ENCODE measurements at regions not wholly inside any gene's neighbourhood (a gene's known extent, or its start where the extent isn't known, plus 50 kb on each side); places are given as distances from the start of the nearest gene placed in this dataset.

- DNase-seq (ENCODE audit: insufficient read length, low spot score), result no peak
- no peak for FAIRE-seq
Measured at GRCh38 chrX:39969819-39970504, 127.8 kb downstream of the BCOR start.

- DNase-seq (ENCODE audit: insufficient read length, low spot score), result no peak
- FAIRE-seq, result no peak
Measured at GRCh38 chrX:39971760-39972159, 126.0 kb downstream of the BCOR start.

GRCh38 chrX:39972340-39972739 lies 125.4 kb downstream of the BCOR start:
- no peak for DNase-seq (ENCODE audit: insufficient read length, low spot score)
- FAIRE-seq, result no peak

DNA sequence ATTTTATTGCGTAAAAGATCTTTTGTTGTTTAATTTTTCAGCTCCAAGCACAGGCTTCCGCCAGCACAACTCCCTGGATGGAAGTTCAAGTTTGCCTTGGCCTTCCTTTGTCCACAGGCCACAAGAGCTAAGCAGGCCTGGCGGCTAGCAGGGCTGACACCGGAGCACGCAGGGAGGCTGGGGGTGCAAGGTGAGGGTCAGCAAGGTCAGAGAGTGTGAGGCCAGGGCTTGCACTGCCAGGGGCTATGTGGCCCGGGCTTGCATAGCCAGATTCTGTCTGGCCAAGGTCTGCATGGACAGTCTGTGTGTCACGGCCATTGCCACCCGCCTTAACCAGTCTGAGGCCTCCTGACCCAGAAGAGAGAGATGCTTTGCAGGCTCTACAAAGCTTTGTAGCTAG lies 123.9 kb downstream of the BCOR start:
- FAIRE-seq, result no peak
- DNase-seq (ENCODE audit: insufficient read length, low spot score), result no peak

DNA sequence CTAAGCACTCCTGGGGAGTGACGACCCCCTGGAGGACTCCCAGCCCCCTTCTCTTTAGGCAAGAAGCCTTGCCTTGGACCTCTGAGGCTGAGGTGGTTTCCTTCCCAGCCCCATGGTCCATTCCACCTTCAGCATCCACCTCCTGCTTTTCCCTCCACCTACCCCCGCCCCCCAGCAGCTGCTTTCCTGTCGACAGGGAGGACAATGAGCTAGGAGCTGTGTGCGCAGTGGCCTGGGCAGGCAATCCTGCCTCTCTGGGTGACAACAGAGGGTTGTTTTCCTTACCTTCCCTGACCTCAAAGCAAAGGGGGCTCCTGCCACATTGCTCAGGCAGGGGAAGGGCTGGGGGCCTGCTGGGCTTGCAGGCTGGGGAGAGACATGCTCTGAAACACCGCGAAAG lies 123.5 kb downstream of the BCOR start:
- FAIRE-seq (no peak), DNase-seq (ENCODE audit: insufficient read length, low spot score) (no peak)

GRCh38 chrX:39975101-39975925 lies 122.4 kb downstream of the BCOR start:
- DNase-seq (ENCODE audit: insufficient read length, low spot score) (no peak), FAIRE-seq (no peak)

DNA sequence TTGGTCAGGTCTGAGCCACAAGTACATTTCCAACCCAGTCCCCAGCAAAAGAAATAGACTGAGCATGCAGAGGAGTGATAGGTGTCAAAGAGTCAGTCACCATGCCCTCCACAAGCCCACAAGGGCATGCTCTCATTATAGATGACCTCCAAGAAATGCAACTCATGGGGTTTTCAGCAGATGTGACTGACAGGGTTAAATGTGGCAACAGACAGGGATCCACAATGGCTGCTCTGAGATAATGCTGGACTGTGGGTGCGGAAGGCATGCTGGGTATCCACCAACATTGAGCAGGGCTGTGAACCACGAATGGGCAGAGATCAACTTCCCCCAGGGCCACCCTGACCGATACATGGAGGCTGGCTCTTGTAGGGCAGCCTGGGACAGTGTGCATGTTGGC lies 115.8 kb downstream of the BCOR start:
- FAIRE-seq (no peak), DNase-seq (ENCODE audit: insufficient read length, low spot score) (no peak)

GRCh38 chrX:39982948-39983347 lies 114.8 kb downstream of the BCOR start:
- DNase-seq (ENCODE audit: insufficient read length, low spot score), result no peak
- no peak for FAIRE-seq

DNA sequence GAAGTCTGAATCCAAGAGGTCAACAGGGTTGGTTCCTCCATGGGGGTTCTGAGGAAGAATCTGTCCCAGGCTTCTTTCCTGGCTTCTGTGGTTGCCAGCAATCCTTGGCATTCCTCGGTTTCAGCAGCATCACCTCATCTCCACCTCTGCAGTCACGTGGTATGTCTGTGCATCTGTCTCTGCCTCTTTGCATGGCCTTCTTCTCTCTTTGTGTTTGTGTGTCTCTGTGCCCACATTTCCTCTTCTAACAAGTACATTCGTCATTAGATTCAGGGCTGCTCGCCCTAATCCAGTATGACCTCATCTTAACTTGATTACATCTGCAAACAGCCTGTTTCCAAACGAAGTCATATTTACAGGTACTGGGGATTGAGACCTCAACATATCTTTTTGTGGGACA lies 114.0 kb downstream of the BCOR start:
- FAIRE-seq, result no peak
- DNase-seq (ENCODE audit: insufficient read length, low spot score), result no peak

DNA sequence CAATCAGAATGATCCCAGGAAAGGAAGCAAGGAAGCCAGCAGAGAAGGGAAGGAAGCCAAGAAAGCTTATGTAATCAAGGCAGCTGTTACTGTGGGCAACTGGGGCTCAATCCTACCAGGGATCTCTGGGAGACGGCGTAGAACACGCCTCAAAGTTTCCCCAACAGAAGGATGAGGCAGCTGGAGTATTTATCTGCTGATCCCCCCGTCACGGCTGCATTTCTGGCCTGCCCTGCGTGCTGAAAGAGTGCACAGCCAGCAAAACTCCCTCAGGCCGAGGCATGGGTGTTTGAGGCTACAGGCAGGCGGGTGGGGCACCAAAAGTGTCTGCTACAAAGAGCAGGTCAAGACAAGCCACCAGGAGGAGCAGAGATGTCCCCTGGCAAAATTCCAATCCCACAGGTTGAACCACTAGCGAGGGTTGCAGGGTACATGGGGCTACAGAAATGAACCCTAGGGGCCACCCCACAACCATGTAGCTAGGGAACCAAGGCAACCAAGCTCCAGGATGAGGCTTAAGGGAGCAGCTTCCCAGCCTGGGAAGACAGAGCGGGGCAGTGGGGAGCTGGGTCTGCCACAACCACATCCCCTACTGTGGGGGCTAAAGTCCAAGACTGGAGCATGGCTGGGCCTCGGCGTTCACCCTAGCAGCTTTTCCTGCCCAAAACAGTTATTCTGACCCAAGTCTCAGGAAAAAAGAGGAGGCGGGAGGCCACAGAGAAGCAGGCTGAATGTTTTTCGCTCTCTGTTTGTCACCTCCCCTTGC lies 113.4 kb downstream of the BCOR start:
- peak; percentile 47 for FAIRE-seq
- no peak for DNase-seq (ENCODE audit: insufficient read length, low spot score)

DNA sequence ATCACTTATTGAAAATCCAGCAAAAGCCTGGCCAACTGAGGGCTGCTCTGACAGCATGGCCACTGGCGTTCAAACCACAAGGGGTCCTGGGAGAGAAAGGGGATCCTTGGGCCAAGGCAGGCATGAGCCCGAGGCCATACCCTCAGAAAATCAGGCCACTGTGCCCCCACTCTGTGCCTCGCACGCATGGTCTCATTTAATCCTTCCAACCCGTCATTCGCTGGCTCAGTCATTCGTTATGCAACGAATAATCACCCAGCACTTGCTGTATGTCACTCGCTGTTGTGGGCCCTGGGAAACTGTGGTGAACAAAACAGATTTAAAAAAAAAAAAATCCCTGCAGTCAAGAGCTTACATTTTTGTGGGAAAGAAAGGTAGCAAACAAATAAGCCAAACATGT lies 112.7 kb downstream of the BCOR start:
- no peak for FAIRE-seq
- no peak for DNase-seq (ENCODE audit: insufficient read length, low spot score)

DNA sequence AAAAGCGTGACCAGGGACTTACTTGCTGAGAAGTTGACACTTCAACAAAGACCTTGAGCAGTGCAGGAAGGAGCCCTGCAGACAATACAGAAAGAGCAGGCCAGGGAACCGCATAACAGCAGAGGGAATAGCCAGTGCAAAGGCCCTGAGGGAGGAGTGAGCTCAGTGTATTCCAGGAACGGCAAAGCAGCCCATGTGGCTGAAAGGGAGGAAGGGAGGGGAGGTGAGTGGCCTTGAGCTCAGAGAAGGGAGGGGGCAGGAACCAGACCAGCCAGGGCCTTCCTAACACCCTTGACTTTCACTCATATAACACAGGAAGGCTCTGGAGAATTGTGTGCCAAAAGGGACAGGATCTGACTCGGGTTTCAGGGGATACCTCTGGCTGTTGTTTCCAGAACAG lies 112.2 kb downstream of the BCOR start:
- no peak for DNase-seq (ENCODE audit: insufficient read length, low spot score)
- no peak for FAIRE-seq

DNA sequence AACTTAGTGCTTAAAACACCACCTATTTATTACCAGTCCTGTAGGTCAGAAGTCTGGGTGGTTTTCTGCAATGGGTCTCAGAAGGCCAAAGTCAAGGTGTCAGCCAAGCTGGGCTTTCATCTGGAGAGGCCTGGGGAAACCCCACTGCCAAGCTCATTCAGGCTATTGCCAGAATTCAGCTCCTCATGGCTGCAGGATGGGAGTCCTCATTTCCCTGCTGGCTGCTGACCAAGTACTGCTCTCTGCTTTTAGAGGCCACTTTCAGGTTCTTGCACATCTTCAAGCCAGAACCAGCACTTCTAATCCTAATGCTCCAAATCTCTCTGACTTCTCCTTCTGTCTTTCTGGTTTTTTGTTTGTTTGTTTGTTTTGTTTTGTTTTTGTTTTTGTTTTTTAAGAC lies 109.3 kb downstream of the BCOR start:
- no peak for FAIRE-seq
- no peak for DNase-seq (ENCODE audit: insufficient read length, low spot score)

GRCh38 chrX:39990388-39990787 lies 107.4 kb downstream of the BCOR start:
- no peak for FAIRE-seq
- no peak for DNase-seq (ENCODE audit: insufficient read length, low spot score)

GRCh38 chrX:39992300-39992699 lies 105.5 kb downstream of the BCOR start:
- FAIRE-seq, result no peak
- DNase-seq (ENCODE audit: insufficient read length, low spot score), result no peak

DNA sequence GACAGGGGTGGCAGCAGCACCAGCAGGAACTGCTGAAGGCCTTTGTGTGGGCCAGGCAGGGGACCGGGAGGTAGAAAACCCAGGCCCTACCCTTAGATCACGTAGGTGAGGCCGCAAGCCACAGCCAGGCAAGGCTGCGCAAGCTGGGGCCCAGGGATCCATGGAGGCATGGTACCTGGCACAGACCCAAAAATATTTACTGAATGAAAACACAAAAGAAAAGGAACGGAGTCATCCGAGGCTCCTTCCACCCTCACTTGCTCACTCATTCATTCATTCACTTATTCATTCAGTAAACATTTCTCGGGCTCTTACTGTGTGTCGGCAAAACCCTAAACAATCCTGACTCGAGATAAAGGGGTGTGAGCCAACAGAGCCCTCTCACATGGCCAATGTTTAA lies 102.3 kb downstream of the BCOR start:
- FAIRE-seq, result no peak
- DNase-seq (ENCODE audit: insufficient read length, low spot score), result no peak

DNA sequence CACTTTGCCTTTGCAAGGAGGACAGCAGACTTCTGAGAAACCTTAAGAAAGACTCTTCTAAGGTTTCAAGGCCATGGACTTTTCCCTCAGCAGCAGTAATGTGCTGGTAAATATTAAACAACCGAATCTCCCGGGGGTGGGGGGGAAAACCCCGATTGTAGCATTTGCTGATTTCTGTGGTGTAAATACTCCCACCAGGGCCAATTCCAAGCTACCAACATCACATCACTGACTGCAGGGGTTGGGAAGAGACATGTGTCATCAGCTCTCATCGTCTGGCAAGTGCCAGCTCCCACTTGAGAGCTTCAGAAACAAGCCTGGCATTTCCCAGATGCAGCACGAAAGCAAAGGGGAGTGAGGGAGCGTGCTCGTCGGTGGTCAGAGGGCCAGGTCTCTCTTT lies 101.2 kb downstream of the BCOR start:
- DNase-seq (ENCODE audit: insufficient read length, low spot score) (no peak), FAIRE-seq (no peak)

DNA sequence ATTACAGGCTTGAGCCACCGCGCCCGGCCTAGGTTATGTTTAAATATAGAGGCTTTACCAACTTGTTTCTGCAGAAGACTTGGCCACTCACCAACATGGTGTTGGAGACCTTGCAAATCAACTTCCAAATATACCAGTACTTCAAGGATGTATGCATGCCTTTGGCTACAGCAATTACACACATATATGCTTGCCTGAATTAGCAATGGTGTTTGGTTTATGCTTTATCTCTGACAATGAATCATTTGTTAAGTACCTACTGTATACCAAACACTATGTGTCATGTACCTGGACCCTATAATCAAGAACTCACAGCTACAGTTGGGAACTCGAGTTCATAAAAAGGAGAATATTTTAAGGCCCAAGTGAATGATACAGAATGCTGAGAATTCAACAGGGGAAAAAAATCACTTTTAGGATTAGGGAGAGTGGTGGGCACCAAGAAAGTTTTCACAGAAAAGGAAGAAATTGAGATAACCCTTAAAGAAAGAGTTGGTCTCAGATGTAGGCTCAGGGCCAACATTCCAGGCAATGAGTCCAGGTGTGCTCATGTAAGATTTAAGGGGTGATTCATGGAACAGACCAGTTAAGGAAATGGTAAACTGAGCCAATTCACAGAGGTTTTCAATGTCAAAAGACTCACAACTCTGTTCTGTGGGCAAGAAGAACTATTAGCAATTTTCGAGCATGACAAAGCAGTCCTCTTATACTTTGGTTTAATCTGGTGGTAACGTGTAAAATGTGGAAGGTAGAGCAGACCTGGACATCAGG lies 98.9 kb downstream of the BCOR start:
- FAIRE-seq, result no peak
- no peak for DNase-seq (ENCODE audit: insufficient read length, low spot score)

All from GM19239 (cell line).